GM12891 (cell line): ENCODE measurements at regions not wholly inside any gene's neighbourhood (a gene's known extent, or its start where the extent isn't known, plus 50 kb on each side); places are given as distances from the start of the nearest gene placed in this dataset.

Source experiments
- PAX5 ChIP-seq: IDR thresholded peaks from 2 replicates; pipeline ENCODE4 v1.6.1; 2011; ENCODE audit warnings: low read length, moderate library complexity, mild to moderate bottlenecking; ENCODE audit not compliant: insufficient read depth, severe bottlenecking
- POLR2A ChIP-seq: IDR thresholded peaks from 2 replicates; pipeline ENCODE4 v1.6.1; 2011; ENCODE audit warnings: low read depth, low read length, control low read depth
- POLR2AphosphoS5 ChIP-seq: IDR thresholded peaks from 2 replicates; pipeline ENCODE4 v1.6.1; 2011; ENCODE audit warnings: low read depth, low read length, control low read depth
- SPI1 ChIP-seq: IDR thresholded peaks from 2 replicates; pipeline ENCODE4 v1.6.1; 2011; ENCODE audit warnings: low read depth, low read length, control low read depth
- TAF1 ChIP-seq: IDR thresholded peaks from 2 replicates; pipeline ENCODE4 v1.6.1; 2011; ENCODE audit warnings: low read depth, low read length, control low read depth

DNA sequence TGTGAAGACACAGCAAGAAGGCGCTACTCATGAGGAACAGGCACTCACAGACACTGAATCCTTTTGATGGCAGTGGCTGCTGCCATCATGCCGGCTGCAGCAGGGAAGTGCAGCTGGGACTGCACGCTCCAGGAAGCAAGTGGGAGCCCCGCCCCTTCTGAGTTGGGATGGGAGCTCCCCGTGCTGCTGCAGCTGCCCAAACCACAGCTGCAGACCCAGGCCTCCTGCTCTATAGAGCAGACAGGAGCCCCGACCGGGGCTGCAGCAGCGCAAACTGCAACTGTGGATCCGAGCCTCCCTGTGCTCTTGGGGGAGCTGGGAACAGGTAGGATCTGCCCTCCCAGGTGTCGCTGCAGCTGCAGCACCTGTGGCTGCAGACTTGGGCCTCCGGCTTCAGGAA is 65.2 kb upstream of the MARK1 start:
- TF ChIP-seq POLR2AphosphoS5 (no peak), SPI1 (no peak), TAF1 (no peak), POLR2A (no peak), PAX5 (no peak)
